ENCODE measurements at regions not wholly inside any gene's neighbourhood (a gene's known extent, or its start where the extent isn't known, plus 50 kb on each side); places are given as distances from the start of the nearest gene placed in this dataset.

GRCh38 chr22:34886812-34887211, 179.1 kb upstream of the ISX start:
- TF ChIP-seq, protein P1, sequence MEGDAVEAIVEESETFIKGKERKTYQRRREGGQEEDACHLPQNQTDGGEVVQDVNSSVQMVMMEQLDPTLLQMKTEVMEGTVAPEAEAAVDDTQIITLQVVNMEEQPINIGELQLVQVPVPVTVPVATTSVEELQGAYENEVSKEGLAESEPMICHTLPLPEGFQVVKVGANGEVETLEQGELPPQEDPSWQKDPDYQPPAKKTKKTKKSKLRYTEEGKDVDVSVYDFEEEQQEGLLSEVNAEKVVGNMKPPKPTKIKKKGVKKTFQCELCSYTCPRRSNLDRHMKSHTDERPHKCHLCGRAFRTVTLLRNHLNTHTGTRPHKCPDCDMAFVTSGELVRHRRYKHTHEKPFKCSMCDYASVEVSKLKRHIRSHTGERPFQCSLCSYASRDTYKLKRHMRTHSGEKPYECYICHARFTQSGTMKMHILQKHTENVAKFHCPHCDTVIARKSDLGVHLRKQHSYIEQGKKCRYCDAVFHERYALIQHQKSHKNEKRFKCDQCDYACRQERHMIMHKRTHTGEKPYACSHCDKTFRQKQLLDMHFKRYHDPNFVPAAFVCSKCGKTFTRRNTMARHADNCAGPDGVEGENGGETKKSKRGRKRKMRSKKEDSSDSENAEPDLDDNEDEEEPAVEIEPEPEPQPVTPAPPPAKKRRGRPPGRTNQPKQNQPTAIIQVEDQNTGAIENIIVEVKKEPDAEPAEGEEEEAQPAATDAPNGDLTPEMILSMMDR (IDR thresholded peaks at IDR 0.05): no peak
- no peak for TF ChIP-seq POLR2A (IDR thresholded peaks at IDR 0.05)
